Amniotic stem cell (primary cell): ENCODE measurements at regions not wholly inside any gene's neighbourhood (a gene's known extent, or its start where the extent isn't known, plus 50 kb on each side); places are given as distances from the start of the nearest gene placed in this dataset.

Experiments used
- DNase-seq: peaks from one replicate; lab custom pipeline; 2025; lab: John Stamatoyannopoulos, UW

- no peak for DNase-seq
Measured at GRCh38 chr17:79169861-79170260, 95.2 kb downstream of the ENGASE start.

- no peak for DNase-seq
Measured at GRCh38 chr17:79169366-79169765, 94.7 kb downstream of the ENGASE start.

GRCh38 chr17:79168486-79169055, 93.9 kb downstream of the ENGASE start:
- no peak for DNase-seq

- DNase-seq = no peak
Measured at GRCh38 chr17:79167486-79167885, 92.9 kb downstream of the ENGASE start.

GRCh38 chr17:79165756-79166473, 91.3 kb downstream of the ENGASE start:
- DNase-seq = no peak

- no peak for DNase-seq
Measured at GRCh38 chr17:79164913-79165695, 90.5 kb downstream of the ENGASE start.

- no peak for DNase-seq
Measured at GRCh38 chr17:79164408-79164807, 89.8 kb downstream of the ENGASE start.

- DNase-seq = no peak
Measured at GRCh38 chr17:79163071-79163470, 88.4 kb downstream of the ENGASE start.

- no peak for DNase-seq
Measured at GRCh38 chr17:79162012-79162963, 87.7 kb downstream of the ENGASE start.

- no peak for DNase-seq
Measured at GRCh38 chr17:79160980-79161636, 86.5 kb downstream of the ENGASE start.

- DNase-seq = no peak
Measured at GRCh38 chr17:79159926-79160325, 85.3 kb downstream of the ENGASE start.

GRCh38 chr17:79159471-79159870, 84.8 kb downstream of the ENGASE start:
- no peak for DNase-seq

GRCh38 chr17:79156463-79157095, 82.0 kb downstream of the ENGASE start:
- DNase-seq = no peak

- DNase-seq = no peak
Measured at GRCh38 chr17:79155701-79156100, 81.1 kb downstream of the ENGASE start.

- DNase-seq = no peak
Measured at GRCh38 chr17:79154951-79155585, 80.4 kb downstream of the ENGASE start.

- no peak for DNase-seq
Measured at GRCh38 chr17:79154446-79154845, 79.8 kb downstream of the ENGASE start.

- DNase-seq = no peak
Measured at GRCh38 chr17:79153367-79154130, 78.9 kb downstream of the ENGASE start.

- no peak for DNase-seq
Measured at GRCh38 chr17:79152636-79153035, 78.0 kb downstream of the ENGASE start.

GRCh38 chr17:79152110-79152509, 77.5 kb downstream of the ENGASE start:
- DNase-seq = no peak

- no peak for DNase-seq
Measured at GRCh38 chr17:79150799-79151198, 76.2 kb downstream of the ENGASE start.
